ENCODE measurements at regions not wholly inside any gene's neighbourhood (a gene's known extent, or its start where the extent isn't known, plus 50 kb on each side); places are given as distances from the start of the nearest gene placed in this dataset.

DNA sequence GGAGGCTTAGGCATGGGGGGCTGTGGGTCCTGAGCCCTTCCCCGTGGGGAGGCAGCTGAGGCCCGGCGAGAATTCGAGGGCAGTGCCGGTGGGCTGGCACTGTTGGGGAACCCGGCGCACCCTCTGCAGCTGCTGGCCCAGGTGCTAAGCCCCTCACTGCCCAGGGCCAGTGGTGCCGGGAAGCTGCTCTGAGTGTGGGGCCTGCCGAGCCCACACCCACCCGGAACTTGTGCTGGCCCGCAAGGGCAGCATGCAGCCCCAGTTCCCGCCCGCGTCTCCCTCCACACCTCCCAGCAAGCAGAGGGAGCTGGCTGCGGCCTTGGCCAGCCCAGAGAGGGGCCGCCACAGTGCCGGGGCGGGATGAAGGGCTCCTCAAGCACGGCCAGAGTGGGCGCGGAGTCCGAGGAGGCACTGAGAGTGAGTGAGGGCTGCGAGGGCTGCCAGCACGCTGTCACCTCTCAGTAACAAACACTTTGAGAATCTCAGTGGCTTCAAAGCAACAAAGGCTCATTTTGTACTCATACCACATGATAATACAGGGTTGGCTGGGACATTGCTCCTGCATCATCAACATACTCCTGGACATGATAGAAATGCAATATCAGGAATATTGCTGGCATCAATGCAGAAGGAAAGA is 265.7 kb upstream of the ANKRD55 start (continued):
- TF ChIP-seq JUND (IDR thresholded peaks at IDR 0.05): no peak
- no peak for TF ChIP-seq RXRA (IDR thresholded peaks at IDR 0.05; ENCODE audit: borderline replicate concordance, low read depth)
- TF ChIP-seq SMC3 (IDR thresholded peaks at IDR 0.05; ENCODE audit: low read depth, low read length): no peak

- H3K9ac ChIP-seq: no peak overlapping the region
- H3K4me1 ChIP-seq (ENCODE audit: control insufficient read depth in 1 of 2, insufficient read depth in 2 of 2, low read depth in 1 of 2, low read length in 1 of 2): peaks cover 0 to 23% of the 10 kb centered on the region in 2 experiments; a peak in 2 of 4 replicates
- no peaks in the 10 kb centered on the region for H3K9me2 ChIP-seq
- no peaks in the 10 kb centered on the region for H3F3A ChIP-seq (replicated peaks; ENCODE audit: insufficient read depth)
- POLR2A ChIA-PET: interaction anchor here (0.9 to 1.2 kb wide), 6 partner anchors 174 to 268 kb away, joined by 3 to 6 read pairs (median 4); no protein-coding TSS in a partner anchor
- H3K4me2 ChIP-seq: 0 out of 2 replicates have a peak overlapping the region, but pooled peaks have one; percentile 3
- CTCF ChIA-PET: interaction anchor here (1.7 to 1.9 kb wide), 2 partner anchors 215 to 342 kb away, joined by 5 to 6 read pairs; no protein-coding TSS in a partner anchor
- H3K9me3 ChIP-seq: no peaks in the 10 kb centered on the region
- H3K4me3 ChIP-seq (ENCODE audit: low read depth in 2 of 2, low read length in 1 of 2): no peak overlapping the region
- H4K20me1 ChIP-seq (ENCODE audit: insufficient read depth): no peaks in the 10 kb centered on the region
- H3K36me3 ChIP-seq (replicated peaks in 1 of 2; ENCODE audit: control insufficient read depth in 1 of 2, insufficient read depth in 2 of 2, low read length in 1 of 2): no peaks in the 10 kb centered on the region
- 26% methylated on average over 5 of the region's 5 CpGs for WGBS (ENCODE audit: low lambda C conversion rate)
- H2AFZ ChIP-seq (ENCODE audit: low read depth): no peak overlapping the region; the same call in 1 of the 2 replicates
- H3K27me3 ChIP-seq (ENCODE audit: insufficient read depth): no peaks in the 10 kb centered on the region
- peak overlapping the region; percentile 48 to 96; a peak in 3 of 4 replicates for H3K27ac ChIP-seq (ENCODE audit: low read depth in 2 of 2, low read length in 1 of 2)
- DNase-seq: peak; percentile 80
- H3K79me2 ChIP-seq (ENCODE audit: insufficient read depth): no peaks in the 10 kb centered on the region
- TF ChIP-seq ZBTB33 (IDR thresholded peaks at IDR 0.05; ENCODE audit: borderline replicate concordance, low read depth) (no peak), RXRA (IDR thresholded peaks at IDR 0.05; ENCODE audit: borderline replicate concordance, low read depth) (no peak), IRF3 (IDR thresholded peaks at IDR 0.05; ENCODE audit: low read depth, low read length) (no peak), GABPA (IDR thresholded peaks at IDR 0.05; ENCODE audit: low read depth) (no peak), EP300 (IDR thresholded peaks at IDR 0.05; ENCODE audit: borderline replicate concordance in 1 of 2, low read depth in 1 of 2, low read length in 1 of 2) (peak; percentile 33 to 99; a peak in 3 of 4 replicates), ELF1 (IDR thresholded peaks at IDR 0.05) (no peak), SMC3 (IDR thresholded peaks at IDR 0.05; ENCODE audit: low read depth, low read length) (0 out of 2 replicates have a peak, but pooled peaks have one; percentile 10), RFX5 (IDR thresholded peaks at IDR 0.05; ENCODE audit: low read length) (no peak), MXI1 (IDR thresholded peaks at IDR 0.05; ENCODE audit: low read depth, low read length) (peak; percentile 59; the same call in 1 of the 2 replicates), TCF12 (IDR thresholded peaks at IDR 0.05) (peak; percentile 89), USF2 (IDR thresholded peaks at IDR 0.05; ENCODE audit: borderline replicate concordance, low read depth, low read length) (no peak), FOXJ3 (CRISPR knock-in tag; IDR thresholded peaks at IDR 0.05) (peak; percentile 100), FOXM1 (IDR thresholded peaks at IDR 0.05; ENCODE audit: low read depth) (peak; percentile 70; the same call in 1 of the 2 replicates), CHD2 (IDR thresholded peaks at IDR 0.05; ENCODE audit: low read length, partially characterized antibody) (peak; percentile 88), SIN3A (IDR thresholded peaks at IDR 0.05; ENCODE audit: borderline replicate concordance, low read depth, low read length) (no peak), YY1 (IDR thresholded peaks at IDR 0.05; ENCODE audit: low read depth) (no peak), NFIC (IDR thresholded peaks at IDR 0.05; ENCODE audit: borderline replicate concordance) (no peak), RCOR1 (IDR thresholded peaks at IDR 0.05; ENCODE audit: low read length) (peak; percentile 97)
- TF ChIP-seq, protein P1, sequence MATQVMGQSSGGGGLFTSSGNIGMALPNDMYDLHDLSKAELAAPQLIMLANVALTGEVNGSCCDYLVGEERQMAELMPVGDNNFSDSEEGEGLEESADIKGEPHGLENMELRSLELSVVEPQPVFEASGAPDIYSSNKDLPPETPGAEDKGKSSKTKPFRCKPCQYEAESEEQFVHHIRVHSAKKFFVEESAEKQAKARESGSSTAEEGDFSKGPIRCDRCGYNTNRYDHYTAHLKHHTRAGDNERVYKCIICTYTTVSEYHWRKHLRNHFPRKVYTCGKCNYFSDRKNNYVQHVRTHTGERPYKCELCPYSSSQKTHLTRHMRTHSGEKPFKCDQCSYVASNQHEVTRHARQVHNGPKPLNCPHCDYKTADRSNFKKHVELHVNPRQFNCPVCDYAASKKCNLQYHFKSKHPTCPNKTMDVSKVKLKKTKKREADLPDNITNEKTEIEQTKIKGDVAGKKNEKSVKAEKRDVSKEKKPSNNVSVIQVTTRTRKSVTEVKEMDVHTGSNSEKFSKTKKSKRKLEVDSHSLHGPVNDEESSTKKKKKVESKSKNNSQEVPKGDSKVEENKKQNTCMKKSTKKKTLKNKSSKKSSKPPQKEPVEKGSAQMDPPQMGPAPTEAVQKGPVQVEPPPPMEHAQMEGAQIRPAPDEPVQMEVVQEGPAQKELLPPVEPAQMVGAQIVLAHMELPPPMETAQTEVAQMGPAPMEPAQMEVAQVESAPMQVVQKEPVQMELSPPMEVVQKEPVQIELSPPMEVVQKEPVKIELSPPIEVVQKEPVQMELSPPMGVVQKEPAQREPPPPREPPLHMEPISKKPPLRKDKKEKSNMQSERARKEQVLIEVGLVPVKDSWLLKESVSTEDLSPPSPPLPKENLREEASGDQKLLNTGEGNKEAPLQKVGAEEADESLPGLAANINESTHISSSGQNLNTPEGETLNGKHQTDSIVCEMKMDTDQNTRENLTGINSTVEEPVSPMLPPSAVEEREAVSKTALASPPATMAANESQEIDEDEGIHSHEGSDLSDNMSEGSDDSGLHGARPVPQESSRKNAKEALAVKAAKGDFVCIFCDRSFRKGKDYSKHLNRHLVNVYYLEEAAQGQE (IDR thresholded peaks at IDR 0.05; ENCODE audit: low read depth, low read length): no peak
- TF ChIP-seq, protein P2, sequence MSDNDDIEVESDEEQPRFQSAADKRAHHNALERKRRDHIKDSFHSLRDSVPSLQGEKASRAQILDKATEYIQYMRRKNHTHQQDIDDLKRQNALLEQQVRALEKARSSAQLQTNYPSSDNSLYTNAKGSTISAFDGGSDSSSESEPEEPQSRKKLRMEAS (IDR thresholded peaks at IDR 0.05; ENCODE audit: low read depth): no peak
- TF ChIP-seq, protein P3, sequence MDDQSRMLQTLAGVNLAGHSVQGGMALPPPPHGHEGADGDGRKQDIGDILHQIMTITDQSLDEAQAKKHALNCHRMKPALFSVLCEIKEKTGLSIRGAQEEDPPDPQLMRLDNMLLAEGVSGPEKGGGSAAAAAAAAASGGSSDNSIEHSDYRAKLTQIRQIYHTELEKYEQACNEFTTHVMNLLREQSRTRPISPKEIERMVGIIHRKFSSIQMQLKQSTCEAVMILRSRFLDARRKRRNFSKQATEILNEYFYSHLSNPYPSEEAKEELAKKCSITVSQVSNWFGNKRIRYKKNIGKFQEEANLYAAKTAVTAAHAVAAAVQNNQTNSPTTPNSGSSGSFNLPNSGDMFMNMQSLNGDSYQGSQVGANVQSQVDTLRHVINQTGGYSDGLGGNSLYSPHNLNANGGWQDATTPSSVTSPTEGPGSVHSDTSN (IDR thresholded peaks at IDR 0.05): peak; percentile 72
These were observed 263.5 kb upstream of the ANKRD55 start for GRCh38 chr5:56496581-56497063.
